H1 (cell line): ENCODE measurements at regions not wholly inside any gene's neighbourhood (a gene's known extent, or its start where the extent isn't known, plus 50 kb on each side); places are given as distances from the start of the nearest gene placed in this dataset.

Source experiments
- CBX5 ChIP-seq: fragments of 300-800, 300-1000 bp; sonication (generic); IDR thresholded peaks from 2 replicates; pipeline ENCODE4 v1.7.1; 2016; ENCODE audit warnings: antibody characterized with exemption, low read length, low read depth
- KDM4A ChIP-seq: IDR thresholded peaks from one replicate; pipeline ENCODE4 v1.7.1; 2012; ENCODE audit warnings: low read depth, mild to moderate bottlenecking, moderate library complexity, low read length, inconsistent platforms; ENCODE audit not compliant: severe bottlenecking
- NANOG ChIP-seq: IDR thresholded peaks from 2 replicates; pipeline ENCODE4 v1.6.1; 2011; ENCODE audit warnings: low read length, low read depth, mild to moderate bottlenecking, inconsistent platforms; ENCODE audit not compliant: insufficient read depth, poor library complexity, severe bottlenecking
- YY1 ChIP-seq: IDR thresholded peaks from 2 replicates; pipeline ENCODE4 v1.6.1; 2011; ENCODE audit warnings: low read depth, mild to moderate bottlenecking, low read length
- TF ChIP-seq, protein P1 (sequence below): IDR thresholded peaks from 2 replicates; pipeline ENCODE4 v1.6.1; 2012; ENCODE audit warnings: low read length, inconsistent platforms

DNA sequence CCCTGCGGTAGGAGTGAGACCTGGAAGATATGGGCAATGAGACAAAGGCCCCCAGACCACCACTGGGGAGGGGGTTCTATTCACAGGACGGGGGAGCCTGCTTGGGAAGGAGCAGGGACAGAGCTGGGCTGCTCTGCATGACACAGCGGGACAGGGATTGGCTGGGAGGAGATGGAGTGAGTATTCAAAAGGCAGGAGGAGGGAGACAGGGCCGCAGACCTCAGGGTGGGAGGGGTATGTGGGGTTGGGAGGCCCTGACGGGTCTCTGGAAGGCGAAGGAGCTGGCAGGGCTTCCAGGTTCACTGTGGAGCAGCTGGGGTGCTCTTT is 60.8 kb upstream of the RPS6KA2 start (continued):
- TF ChIP-seq, protein P1, sequence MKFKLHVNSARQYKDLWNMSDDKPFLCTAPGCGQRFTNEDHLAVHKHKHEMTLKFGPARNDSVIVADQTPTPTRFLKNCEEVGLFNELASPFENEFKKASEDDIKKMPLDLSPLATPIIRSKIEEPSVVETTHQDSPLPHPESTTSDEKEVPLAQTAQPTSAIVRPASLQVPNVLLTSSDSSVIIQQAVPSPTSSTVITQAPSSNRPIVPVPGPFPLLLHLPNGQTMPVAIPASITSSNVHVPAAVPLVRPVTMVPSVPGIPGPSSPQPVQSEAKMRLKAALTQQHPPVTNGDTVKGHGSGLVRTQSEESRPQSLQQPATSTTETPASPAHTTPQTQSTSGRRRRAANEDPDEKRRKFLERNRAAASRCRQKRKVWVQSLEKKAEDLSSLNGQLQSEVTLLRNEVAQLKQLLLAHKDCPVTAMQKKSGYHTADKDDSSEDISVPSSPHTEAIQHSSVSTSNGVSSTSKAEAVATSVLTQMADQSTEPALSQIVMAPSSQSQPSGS = no peak
- TF ChIP-seq KDM4A (no peak), YY1 (no peak), CBX5 (no peak), NANOG (no peak)
